GM12878 (cell line): ENCODE measurements at regions not wholly inside any gene's neighbourhood (a gene's known extent, or its start where the extent isn't known, plus 50 kb on each side); places are given as distances from the start of the nearest gene placed in this dataset.

Source experiments
- ATAC-seq: fragments of 200-7000 bp; cut with Tn5 transposase; 3 replicates; pipeline ENCODE4 v1.9.1; 2020; ENCODE audit warnings: mild to moderate bottlenecking, moderate library complexity
- BruUV-seq: library from RNA; stranded (reverse); fragments of 400-500 nt; replicated peaks from 2 replicates; lab custom pipeline; 2021; lab: Mats Ljungman, UMichigan
- CTCF ChIA-PET: fragments of 300-600 bp; sonication (Branson Sonifier 250); formaldehyde crosslinking; extraction: SDS; loops from one replicate; lab custom pipeline; 2021; ENCODE audit warnings: inconsistent platforms; lab: Yijun Ruan, JAX
- POLR2A ChIA-PET: fragments of 350-600 bp; formaldehyde crosslinking; extraction: SDS; loops from one replicate; lab custom pipeline; 2021; ENCODE audit warnings: inconsistent platforms; lab: Charles Lee
- RAD21 ChIA-PET: fragments of 300-600 bp; sonication (Branson Sonifier 250); formaldehyde crosslinking; loops from one replicate; lab custom pipeline; 2023; ENCODE audit warnings: antibody characterized with exemption; ENCODE audit not compliant: unreplicated experiment; lab: Charles Lee
- SMC1A ChIA-PET: fragments of 300-600 bp; sonication (Branson Sonifier 250); formaldehyde crosslinking; loops from one replicate; lab custom pipeline; 2023; ENCODE audit not compliant: unreplicated experiment, uncharacterized antibody; lab: Charles Lee
- DNase-seq: peaks from one replicate; pipeline ENCODE4 v3.0.0-alpha.2; 2011; ENCODE audit warnings: low read depth, low spot score
- FAIRE-seq: peaks from 3 replicates; lab custom pipeline; 2011; peaks lifted over from hg19 to GRCh38; lab: Jason Lieb, UNC
- H2AFZ ChIP-seq: 2 replicates; pipeline ENCODE4 v1.6.0; 2011; ENCODE audit warnings: low read depth, low read length, control low read depth; ENCODE audit not compliant: control insufficient read depth
- H3K27ac ChIP-seq: 2 replicates; pipeline ENCODE4 v1.5.1; 2011; ENCODE audit warnings: control low read depth; ENCODE audit not compliant: control insufficient read depth, insufficient read depth
- H3K27me3 ChIP-seq, 2 experiments: replicated peaks in 1 of 2; 2 replicates each; pipeline versions ENCODE4 v1.6.0 to v1.6.1; 2011; ENCODE audit warnings: low read length in 1 of 2; ENCODE audit not compliant: control insufficient read depth in 2 of 2, insufficient read depth in 2 of 2
- H3K36me3 ChIP-seq, 2 experiments: 2 replicates each; pipeline ENCODE4 v1.5.1; 2011; ENCODE audit warnings: low read length in 1 of 2; ENCODE audit not compliant: control insufficient read depth in 2 of 2, insufficient read depth in 2 of 2
- H3K4me1 ChIP-seq: 2 replicates; pipeline ENCODE4 v1.6.1; 2011; ENCODE audit warnings: mild to moderate bottlenecking, low read length, moderate library complexity, mixed read lengths; ENCODE audit not compliant: control insufficient read depth, insufficient read depth
- H3K4me2 ChIP-seq: 2 replicates; pipeline ENCODE4 v1.6.0; 2011; ENCODE audit warnings: control low read depth; ENCODE audit not compliant: control insufficient read depth, insufficient read depth
- H3K4me3 ChIP-seq: fragments of 200-600 bp; sonication (generic); 2 replicates; pipeline ENCODE4 v1.5.1; 2016
- H3K79me2 ChIP-seq: 2 replicates; pipeline ENCODE4 v1.6.0; 2011; ENCODE audit warnings: low read length; ENCODE audit not compliant: control insufficient read depth, insufficient read depth
- H3K9ac ChIP-seq: 2 replicates; pipeline ENCODE4 v1.8.0; 2011; ENCODE audit warnings: low read length, control low read depth, mixed read lengths; ENCODE audit not compliant: control insufficient read depth, insufficient read depth
- H3K9me3 ChIP-seq: replicated peaks from 3 replicates; pipeline ENCODE4 v1.5.1; 2011; ENCODE audit warnings: mild to moderate bottlenecking, low read length; ENCODE audit not compliant: control insufficient read depth, insufficient read depth
- H4K20me1 ChIP-seq: 2 replicates; pipeline ENCODE4 v1.6.0; 2011; ENCODE audit not compliant: control insufficient read depth, insufficient read depth
- ATF2 ChIP-seq: IDR thresholded peaks from 2 replicates; pipeline ENCODE4 v1.6.1; 2012; ENCODE audit warnings: low read length, inconsistent platforms
- BRCA1 ChIP-seq: IDR thresholded peaks from 2 replicates; pipeline ENCODE4 v1.6.1; 2011; ENCODE audit warnings: low read depth, low read length, improper control_type of control experiment
- CBFB ChIP-seq: IDR thresholded peaks from 2 replicates; pipeline ENCODE4 v1.6.1; 2016; ENCODE audit warnings: antibody characterized with exemption, low read depth
- CBX5 ChIP-seq: sonication (generic); IDR thresholded peaks from 2 replicates; pipeline ENCODE4 v1.6.1; 2016; ENCODE audit warnings: low read depth, moderate library complexity, mild to moderate bottlenecking, inconsistent platforms
- CEBPB ChIP-seq, 2 experiments: fragments of 150-350 bp in 1 of 2; IDR thresholded peaks; 2 replicates each; pipeline ENCODE4 v1.6.1; 2012 to 2014; ENCODE audit warnings: low read depth in 2 of 2, low read length in 2 of 2, borderline replicate concordance in 1 of 2, inconsistent platforms in 1 of 2
- ETV6 ChIP-seq, 2 experiments: fragments of 450-650 bp in 1 of 2; IDR thresholded peaks in 1 of 2; conservative IDR thresholded peaks in 1 of 2; 2 replicates each; pipeline ENCODE4 v1.6.1; 2014; ENCODE audit warnings: antibody characterized with exemption in 1 of 2, borderline replicate concordance in 1 of 2, low read depth in 1 of 2, mild to moderate bottlenecking in 1 of 2, moderate library complexity in 1 of 2
- FOS ChIP-seq: IDR thresholded peaks from 3 replicates; pipeline ENCODE4 v1.6.1; 2011; ENCODE audit warnings: borderline replicate concordance; ENCODE audit not compliant: insufficient read length; ENCODE audit errors: extremely low read depth
- IRF5 ChIP-seq: fragments of 450-650 bp; IDR thresholded peaks from 2 replicates; pipeline ENCODE4 v1.6.1; 2017; ENCODE audit warnings: borderline replicate concordance
- LARP7 ChIP-seq: fragments of 450-650 bp; IDR thresholded peaks from 2 replicates; pipeline ENCODE4 v1.6.1; 2017; ENCODE audit warnings: mild to moderate bottlenecking
- MTA2 ChIP-seq: fragments of 450-650 bp; IDR thresholded peaks from 2 replicates; pipeline ENCODE4 v1.6.1; 2016; ENCODE audit warnings: low read depth, mild to moderate bottlenecking, moderate library complexity
- NBN ChIP-seq: fragments of 450-650 bp; IDR thresholded peaks from 2 replicates; pipeline ENCODE4 v1.6.1; 2016
- SMC3 ChIP-seq: IDR thresholded peaks from 2 replicates; pipeline ENCODE4 v1.6.1; 2011; ENCODE audit warnings: low read length, improper control_type of control experiment, borderline replicate concordance
- STAT3 ChIP-seq: IDR thresholded peaks from 2 replicates; pipeline ENCODE4 v1.6.1; 2011; ENCODE audit warnings: low read depth, low read length, improper control_type of control experiment
- SUZ12 ChIP-seq: fragments of 200-600 bp; sonication (generic); IDR thresholded peaks from one replicate; pipeline ENCODE4 v1.6.1; 2018; ENCODE audit warnings: antibody characterized with exemption, mild to moderate bottlenecking; ENCODE audit not compliant: unreplicated experiment
- TCF12 ChIP-seq: IDR thresholded peaks from 2 replicates; pipeline ENCODE4 v1.6.1; 2011; ENCODE audit warnings: low read depth, mild to moderate bottlenecking, low read length
- ZNF24 ChIP-seq: fragments of 450-650 bp; IDR thresholded peaks from 2 replicates; pipeline ENCODE4 v1.6.1; 2017; ENCODE audit warnings: antibody characterized with exemption, mild to moderate bottlenecking
- WGBS: methylation state at CpG from one replicate; pipeline ENCODE4 v1.1.6; 2016; ENCODE audit warnings: low lambda C conversion rate; ENCODE audit not compliant: insufficient replicate concordance, insufficient coverage; ENCODE audit errors: missing lambda C conversion rate; 5-methylcytosine and 5-hydroxymethylcytosine counted together
- in situ Hi-C: fragments of 300-500 bp; cut with MboI; formaldehyde crosslinking; loops from 9 replicates; pipeline ENCODE4 v1.14.3; 2018; ENCODE audit warnings: mixed read lengths
- intact Hi-C: fragments of 100-400 bp; cut with micrococcal nuclease; formaldehyde crosslinking; loops from one replicate; pipeline ENCODE4 v1.14.2; 2022; ENCODE audit not compliant: unreplicated experiment
- TF ChIP-seq, protein P1 (sequence below): fragments of 450-650 bp; IDR thresholded peaks from 2 replicates; pipeline ENCODE4 v1.6.1; 2017; ENCODE audit warnings: antibody characterized with exemption, mild to moderate bottlenecking, moderate library complexity

- TF ChIP-seq, protein P1, sequence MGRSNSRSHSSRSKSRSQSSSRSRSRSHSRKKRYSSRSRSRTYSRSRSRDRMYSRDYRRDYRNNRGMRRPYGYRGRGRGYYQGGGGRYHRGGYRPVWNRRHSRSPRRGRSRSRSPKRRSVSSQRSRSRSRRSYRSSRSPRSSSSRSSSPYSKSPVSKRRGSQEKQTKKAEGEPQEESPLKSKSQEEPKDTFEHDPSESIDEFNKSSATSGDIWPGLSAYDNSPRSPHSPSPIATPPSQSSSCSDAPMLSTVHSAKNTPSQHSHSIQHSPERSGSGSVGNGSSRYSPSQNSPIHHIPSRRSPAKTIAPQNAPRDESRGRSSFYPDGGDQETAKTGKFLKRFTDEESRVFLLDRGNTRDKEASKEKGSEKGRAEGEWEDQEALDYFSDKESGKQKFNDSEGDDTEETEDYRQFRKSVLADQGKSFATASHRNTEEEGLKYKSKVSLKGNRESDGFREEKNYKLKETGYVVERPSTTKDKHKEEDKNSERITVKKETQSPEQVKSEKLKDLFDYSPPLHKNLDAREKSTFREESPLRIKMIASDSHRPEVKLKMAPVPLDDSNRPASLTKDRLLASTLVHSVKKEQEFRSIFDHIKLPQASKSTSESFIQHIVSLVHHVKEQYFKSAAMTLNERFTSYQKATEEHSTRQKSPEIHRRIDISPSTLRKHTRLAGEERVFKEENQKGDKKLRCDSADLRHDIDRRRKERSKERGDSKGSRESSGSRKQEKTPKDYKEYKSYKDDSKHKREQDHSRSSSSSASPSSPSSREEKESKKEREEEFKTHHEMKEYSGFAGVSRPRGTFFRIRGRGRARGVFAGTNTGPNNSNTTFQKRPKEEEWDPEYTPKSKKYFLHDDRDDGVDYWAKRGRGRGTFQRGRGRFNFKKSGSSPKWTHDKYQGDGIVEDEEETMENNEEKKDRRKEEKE, result no peak
- TF ChIP-seq CBFB (no peak), MTA2 (no peak), BRCA1 (no peak), ETV6 (conservative IDR thresholded peaks at IDR 0.05 in 1 of 2, IDR thresholded peaks at IDR 0.05 in 1 of 2; ENCODE audit: borderline replicate concordance in 1 of 2, low read depth in 1 of 2) (no peak), STAT3 (no peak), ZNF24 (no peak), CEBPB (IDR thresholded peaks at IDR 0.05; ENCODE audit: borderline replicate concordance in 1 of 2, low read depth in 2 of 2, low read length in 2 of 2) (no peak)
Observed at GRCh38 chr17:73901661-73902415, 257.6 kb upstream of the SDK2 start (continued).

- no peak for FAIRE-seq
- RAD21 ChIA-PET, result no interaction called here
- TF ChIP-seq ATF2 (no peak), CBX5 (no peak), NBN (no peak), TCF12 (no peak), LARP7 (no peak), SMC3 (no peak), SUZ12 (no peak), FOS (no peak), IRF5 (no peak)
Observed at GRCh38 chr17:73902416-73903181, 258.4 kb upstream of the SDK2 start.

More at GRCh38 chr17:73902416-73903181, 258.4 kb upstream of the SDK2 start:
- no peaks in the 10 kb centered on the region for H3K9me3 ChIP-seq
- 20% methylated on average over 26 of the region's 26 CpGs for whole genome bisulfite sequencing
- no peaks in the 10 kb centered on the region for H3K36me3 ChIP-seq
- intact Hi-C loops, result no loop called here
- ChIA-PET POLR2A (no interaction called here), CTCF (no interaction called here), SMC1A (no interaction called here)
- H3K4me1 ChIP-seq, result no peaks in the 10 kb centered on the region
- no peaks in the 10 kb centered on the region for H3K79me2 ChIP-seq
- DNase-seq (no peak), ATAC-seq (no peak)
- peaks cover 8 to 15% of the 10 kb centered on the region in 2 experiments for H3K27me3 ChIP-seq
- H3K9ac ChIP-seq, result no peak overlapping the region
- no peak overlapping the region for H3K27ac ChIP-seq
- in situ Hi-C loops, result no loop called here
- no peak overlapping the region for H3K4me2 ChIP-seq
- BruUV-seq, result no TSS peak
- no peak overlapping the region for H2AFZ ChIP-seq
- H4K20me1 ChIP-seq, result no peaks in the 10 kb centered on the region
- no peak overlapping the region for H3K4me3 ChIP-seq
